GM18868 (cell line): ENCODE measurements at regions not wholly inside any gene's neighbourhood (a gene's known extent, or its start where the extent isn't known, plus 50 kb on each side); places are given as distances from the start of the nearest gene placed in this dataset.
"Not testable (repeated sequence)": the region's sequence is repeated elsewhere in the genome, so short reads cannot be mapped to it uniquely, and the experiment has no call there.

Experiments
- ATAC-seq: cut with Tn5 transposase; IDR thresholded peaks from one replicate; pipeline ENCODE4 v1.9.1; 2021; ENCODE audit warnings: mild to moderate bottlenecking, moderate library complexity; ENCODE audit not compliant: unreplicated experiment

DNA sequence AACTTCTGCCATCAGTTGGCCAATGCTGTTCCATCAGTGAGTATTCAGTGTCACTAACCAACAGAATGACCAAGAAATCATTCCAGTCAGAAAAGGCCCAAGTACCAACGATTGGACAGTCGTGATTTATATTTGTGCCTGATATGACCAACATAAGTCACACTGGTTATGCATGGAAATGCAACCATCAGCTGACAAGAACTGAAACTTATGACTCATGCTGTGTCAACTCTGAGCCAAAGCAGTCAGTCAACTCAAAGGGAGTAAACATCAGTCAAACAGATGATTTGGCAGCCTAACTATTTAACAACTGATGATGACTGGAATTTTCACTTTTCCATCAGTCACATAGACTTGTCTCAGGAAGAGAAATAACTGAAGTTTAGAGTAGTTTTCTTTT, 142.4 kb downstream of the ANXA2 start:
- ATAC-seq, result peak; percentile 100

DNA sequence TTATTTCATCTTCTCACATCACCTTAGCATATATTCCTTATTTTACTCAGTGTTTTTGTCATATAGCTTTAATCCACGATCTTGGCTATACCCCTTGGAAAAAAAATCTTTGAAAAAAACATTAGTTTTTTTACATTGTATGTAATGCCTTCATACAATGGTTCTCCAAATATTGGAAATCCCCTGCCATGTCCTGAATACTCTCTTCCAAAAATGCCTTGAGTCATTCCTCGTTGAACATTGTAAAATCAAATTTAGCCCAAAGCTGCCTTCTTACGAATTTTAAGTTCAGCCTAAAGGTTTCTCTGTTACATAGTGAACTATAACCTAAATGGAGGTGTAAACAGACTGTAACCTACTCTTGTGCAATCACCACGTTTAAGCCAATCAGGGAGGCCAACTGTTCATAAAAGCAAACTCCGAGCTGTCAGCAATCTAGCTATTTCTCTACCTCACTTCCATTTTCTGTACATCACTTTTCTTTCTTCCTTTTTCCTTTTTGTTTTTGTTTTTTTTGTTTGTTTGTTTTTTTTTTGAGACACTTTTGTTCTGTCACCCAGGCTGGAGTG, 140.1 kb downstream of the ANXA2 start:
- no peak for ATAC-seq

DNA sequence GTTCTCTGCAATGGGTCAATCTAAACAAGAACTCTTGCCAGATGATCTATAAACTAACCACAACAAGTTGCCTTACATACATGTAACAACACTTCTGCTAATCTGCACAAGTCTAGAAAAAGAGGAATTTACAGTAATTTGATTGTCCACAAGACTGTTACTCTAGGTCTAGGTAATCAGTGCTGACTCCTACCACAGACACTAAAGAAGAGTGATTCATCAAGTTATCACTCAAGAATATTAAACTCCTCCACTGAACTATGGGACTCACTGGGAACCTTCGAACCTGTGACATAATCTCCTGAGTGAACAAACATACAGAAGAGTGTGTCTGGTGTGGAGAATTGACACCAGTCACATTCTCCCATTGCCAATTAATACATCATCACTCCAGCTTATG, 138.3 kb downstream of the ANXA2 start:
- ATAC-seq, result no peak

- no peak for ATAC-seq
Observed at GRCh38 chr15:60264088-60264487, 133.7 kb downstream of the ANXA2 start.

- ATAC-seq, result no peak
Observed at GRCh38 chr15:60264566-60264965, 133.2 kb downstream of the ANXA2 start.

DNA sequence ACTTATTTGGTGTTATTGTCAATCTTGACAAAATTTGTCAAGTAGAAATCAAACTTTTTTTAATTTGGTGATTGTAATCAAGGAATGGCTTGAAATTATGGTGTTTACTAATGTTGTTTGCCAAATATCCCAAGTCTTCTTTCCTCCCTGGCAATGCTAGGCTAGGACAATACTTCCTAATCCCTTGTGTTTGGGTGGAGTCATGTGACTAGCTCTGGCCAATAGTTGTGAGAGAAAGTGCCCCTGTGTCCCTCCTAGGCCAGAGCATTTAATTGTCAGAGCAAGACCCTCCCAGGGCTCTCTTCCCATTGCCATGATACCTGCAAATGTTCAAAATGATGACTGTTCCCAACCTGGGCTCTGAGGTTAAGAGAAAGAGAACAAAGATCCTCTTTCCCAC, 132.7 kb downstream of the ANXA2 start:
- no peak for ATAC-seq

- ATAC-seq, result no peak
Observed at GRCh38 chr15:60272623-60273022, 125.2 kb downstream of the ANXA2 start.

- no peak for ATAC-seq
Observed at GRCh38 chr15:60275624-60276023, 122.2 kb downstream of the ANXA2 start.

GRCh38 chr15:60278879-60279278, 118.9 kb downstream of the ANXA2 start:
- ATAC-seq, result no peak

GRCh38 chr15:60280259-60280658, 117.5 kb downstream of the ANXA2 start:
- no peak for ATAC-seq

GRCh38 chr15:60283936-60284335, 113.8 kb downstream of the ANXA2 start:
- ATAC-seq, result no peak

GRCh38 chr15:60295901-60296300, 101.9 kb downstream of the ANXA2 start:
- ATAC-seq, result not testable (repeated sequence)

DNA sequence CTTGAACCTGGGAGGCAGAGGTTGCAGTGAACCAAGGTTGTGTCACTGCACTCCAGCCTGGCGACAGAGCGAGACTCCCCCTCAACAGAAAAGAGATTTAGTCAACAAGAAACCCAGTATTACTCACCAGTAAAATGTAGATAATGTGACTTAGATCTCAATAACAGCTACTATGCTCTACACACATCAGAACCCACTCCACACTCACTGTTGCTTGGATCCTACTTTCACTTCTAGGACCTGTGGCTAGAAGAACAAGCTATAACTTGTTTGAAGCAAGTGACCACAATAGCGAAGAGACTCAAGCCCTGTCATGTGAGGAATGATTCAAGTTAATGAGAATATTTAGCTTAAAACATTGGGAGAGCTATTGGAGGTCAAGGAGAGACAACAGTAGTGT, 100.7 kb downstream of the ANXA2 start:
- no peak for ATAC-seq
